Glutamatergic neuron (in vitro differentiated cells): ENCODE measurements at regions not wholly inside any gene's neighbourhood (a gene's known extent, or its start where the extent isn't known, plus 50 kb on each side); places are given as distances from the start of the nearest gene placed in this dataset.

Experiments used
- DNase-seq: peaks from one replicate; pipeline ENCODE4 v3.0.0; 2022
- H3K27ac Mint-ChIP-seq: one replicate; pipeline ENCODE4 v1.8.0; 2020; ENCODE audit warnings: mild to moderate bottlenecking, mixed read lengths, inconsistent platforms; ENCODE audit not compliant: unreplicated experiment
- H3K27me3 Mint-ChIP-seq: one replicate; pipeline ENCODE4 v1.8.0; 2020; ENCODE audit warnings: mild to moderate bottlenecking, moderate library complexity, mixed read lengths, inconsistent platforms; ENCODE audit not compliant: unreplicated experiment
- H3K36me3 Mint-ChIP-seq: one replicate; pipeline ENCODE4 v1.8.0; 2020; ENCODE audit warnings: mild to moderate bottlenecking, mixed read lengths, inconsistent platforms; ENCODE audit not compliant: unreplicated experiment
- H3K4me1 Mint-ChIP-seq: one replicate; pipeline ENCODE4 v1.8.0; 2020; ENCODE audit warnings: mild to moderate bottlenecking, low read depth, mixed read lengths, inconsistent platforms; ENCODE audit not compliant: unreplicated experiment
- H3K4me3 Mint-ChIP-seq: one replicate; pipeline ENCODE4 v1.8.0; 2020; ENCODE audit warnings: mild to moderate bottlenecking, mixed read lengths, inconsistent platforms; ENCODE audit not compliant: unreplicated experiment
- H3K9me3 Mint-ChIP-seq: one replicate; pipeline ENCODE4 v1.8.0; 2020; ENCODE audit warnings: mild to moderate bottlenecking, moderate library complexity, mixed read lengths, inconsistent platforms; ENCODE audit not compliant: unreplicated experiment
- TF ChIP-seq, protein P1 (sequence below): fragments of 200-600 bp; sonication (generic); IDR thresholded peaks from one replicate; pipeline ENCODE4 v1.5.0; 2021; ENCODE audit not compliant: partially characterized antibody, unreplicated experiment

DNA sequence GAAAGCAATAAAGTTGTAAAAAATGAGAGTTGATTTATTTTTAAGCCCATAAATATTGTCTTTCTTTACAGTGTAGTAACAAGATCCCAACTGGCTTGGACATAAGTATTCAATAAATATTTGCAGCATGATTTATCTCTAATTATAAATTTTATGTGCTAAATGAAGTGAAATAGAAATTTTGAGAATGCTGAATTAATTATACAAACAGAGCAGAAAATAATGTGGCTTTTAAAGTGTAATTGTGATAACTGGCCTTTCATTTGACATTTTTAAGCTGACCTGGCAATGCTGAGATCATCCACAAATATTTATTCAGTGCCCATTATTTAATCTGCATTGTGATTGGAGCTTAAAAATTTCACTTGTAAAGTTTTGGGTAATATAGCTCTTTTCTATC, 201.6 kb upstream of the NAV3 start:
- Mint-ChIP-seq H3K9me3 (peaks cover 5% of the 10 kb centered on the region), H3K27ac (no peak overlapping the region), H3K27me3 (no peaks in the 10 kb centered on the region), H3K4me1 (no peaks in the 10 kb centered on the region), H3K4me3 (no peak overlapping the region), H3K36me3 (peaks cover 4% of the 10 kb centered on the region)
- TF ChIP-seq, protein P1, sequence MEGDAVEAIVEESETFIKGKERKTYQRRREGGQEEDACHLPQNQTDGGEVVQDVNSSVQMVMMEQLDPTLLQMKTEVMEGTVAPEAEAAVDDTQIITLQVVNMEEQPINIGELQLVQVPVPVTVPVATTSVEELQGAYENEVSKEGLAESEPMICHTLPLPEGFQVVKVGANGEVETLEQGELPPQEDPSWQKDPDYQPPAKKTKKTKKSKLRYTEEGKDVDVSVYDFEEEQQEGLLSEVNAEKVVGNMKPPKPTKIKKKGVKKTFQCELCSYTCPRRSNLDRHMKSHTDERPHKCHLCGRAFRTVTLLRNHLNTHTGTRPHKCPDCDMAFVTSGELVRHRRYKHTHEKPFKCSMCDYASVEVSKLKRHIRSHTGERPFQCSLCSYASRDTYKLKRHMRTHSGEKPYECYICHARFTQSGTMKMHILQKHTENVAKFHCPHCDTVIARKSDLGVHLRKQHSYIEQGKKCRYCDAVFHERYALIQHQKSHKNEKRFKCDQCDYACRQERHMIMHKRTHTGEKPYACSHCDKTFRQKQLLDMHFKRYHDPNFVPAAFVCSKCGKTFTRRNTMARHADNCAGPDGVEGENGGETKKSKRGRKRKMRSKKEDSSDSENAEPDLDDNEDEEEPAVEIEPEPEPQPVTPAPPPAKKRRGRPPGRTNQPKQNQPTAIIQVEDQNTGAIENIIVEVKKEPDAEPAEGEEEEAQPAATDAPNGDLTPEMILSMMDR = no peak
- no peak for DNase-seq

- no peak overlapping the region for H3K27ac Mint-ChIP-seq
- H3K4me3 Mint-ChIP-seq = no peak overlapping the region
- TF ChIP-seq, protein P1 = no peak
These were observed 205.3 kb upstream of the NAV3 start for GRCh38 chr12:77625441-77625840.

GRCh38 chr12:77619425-77619824, 211.3 kb upstream of the NAV3 start:
- DNase-seq = no peak

More at GRCh38 chr12:77625441-77625840, 205.3 kb upstream of the NAV3 start:
- Mint-ChIP-seq H3K4me1 (no peaks in the 10 kb centered on the region), H3K36me3 (peaks cover 4% of the 10 kb centered on the region), H3K27me3 (no peaks in the 10 kb centered on the region), H3K9me3 (peaks cover 5% of the 10 kb centered on the region)
- no peak for DNase-seq

GRCh38 chr12:77617818-77618217, 212.9 kb upstream of the NAV3 start:
- no peak overlapping the region for H3K27ac Mint-ChIP-seq
- no peaks in the 10 kb centered on the region for H3K4me1 Mint-ChIP-seq
- TF ChIP-seq, protein P1 = no peak
- H3K36me3 Mint-ChIP-seq = peaks cover 13% of the 10 kb centered on the region
- no peak overlapping the region for H3K4me3 Mint-ChIP-seq
- no peaks in the 10 kb centered on the region for H3K27me3 Mint-ChIP-seq
- DNase-seq = no peak
- no peaks in the 10 kb centered on the region for H3K9me3 Mint-ChIP-seq

More at GRCh38 chr12:77619425-77619824, 211.3 kb upstream of the NAV3 start:
- H3K27ac Mint-ChIP-seq = no peak overlapping the region
- H3K36me3 Mint-ChIP-seq = peaks cover 7% of the 10 kb centered on the region
- H3K4me3 Mint-ChIP-seq = no peak overlapping the region
- H3K4me1 Mint-ChIP-seq = no peaks in the 10 kb centered on the region
- no peaks in the 10 kb centered on the region for H3K9me3 Mint-ChIP-seq
- TF ChIP-seq, protein P1 = no peak
- no peaks in the 10 kb centered on the region for H3K27me3 Mint-ChIP-seq

GRCh38 chr12:77615332-77615731, 215.4 kb upstream of the NAV3 start:
- Mint-ChIP-seq H3K36me3 (peaks cover 13% of the 10 kb centered on the region), H3K27me3 (no peaks in the 10 kb centered on the region), H3K4me1 (no peaks in the 10 kb centered on the region), H3K9me3 (no peaks in the 10 kb centered on the region), H3K4me3 (no peak overlapping the region), H3K27ac (no peak overlapping the region)
- TF ChIP-seq, protein P1 = peak; percentile 17
- no peak for DNase-seq
